ENCODE measurements at regions not wholly inside any gene's neighbourhood (a gene's known extent, or its start where the extent isn't known, plus 50 kb on each side); places are given as distances from the start of the nearest gene placed in this dataset.

DNA sequence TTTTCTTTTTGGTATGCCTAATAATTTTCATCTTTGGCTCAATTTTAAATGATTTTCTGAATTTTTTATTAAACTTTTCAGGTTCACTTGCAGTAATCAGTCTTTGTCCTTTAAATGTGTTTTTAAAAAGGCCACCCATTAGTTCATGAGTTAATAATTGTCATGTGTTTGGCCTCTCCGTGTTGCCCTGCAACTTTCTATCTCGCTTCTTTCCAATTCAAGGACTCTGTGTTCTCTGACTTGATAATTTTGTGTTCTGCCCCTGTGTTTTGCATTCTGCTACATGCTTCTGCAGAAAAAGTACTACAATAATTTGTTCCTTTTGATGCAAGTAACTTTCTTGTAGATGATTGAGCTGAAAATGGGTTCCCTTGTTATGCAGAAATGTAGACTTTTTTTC lies 921.4 kb upstream of the LRATD1 start:
- Histone ChIP-seq H3K36me3 (no peaks in the 10 kb centered on the region), H3K27ac (replicated peaks in 1 of 4) (no peak overlapping the region), H3K9me3 (no peaks in the 10 kb centered on the region), H3K4me1 (no peaks in the 10 kb centered on the region), H3K27me3 (no peaks in the 10 kb centered on the region), H3K4me3 (no peak overlapping the region)
- no peak for TF ChIP-seq POLR2AphosphoS5 (IDR thresholded peaks at IDR 0.05)
- TF ChIP-seq POLR2A (IDR thresholded peaks at IDR 0.05; ENCODE audit: low read depth), result no peak
- TF ChIP-seq, protein P1, sequence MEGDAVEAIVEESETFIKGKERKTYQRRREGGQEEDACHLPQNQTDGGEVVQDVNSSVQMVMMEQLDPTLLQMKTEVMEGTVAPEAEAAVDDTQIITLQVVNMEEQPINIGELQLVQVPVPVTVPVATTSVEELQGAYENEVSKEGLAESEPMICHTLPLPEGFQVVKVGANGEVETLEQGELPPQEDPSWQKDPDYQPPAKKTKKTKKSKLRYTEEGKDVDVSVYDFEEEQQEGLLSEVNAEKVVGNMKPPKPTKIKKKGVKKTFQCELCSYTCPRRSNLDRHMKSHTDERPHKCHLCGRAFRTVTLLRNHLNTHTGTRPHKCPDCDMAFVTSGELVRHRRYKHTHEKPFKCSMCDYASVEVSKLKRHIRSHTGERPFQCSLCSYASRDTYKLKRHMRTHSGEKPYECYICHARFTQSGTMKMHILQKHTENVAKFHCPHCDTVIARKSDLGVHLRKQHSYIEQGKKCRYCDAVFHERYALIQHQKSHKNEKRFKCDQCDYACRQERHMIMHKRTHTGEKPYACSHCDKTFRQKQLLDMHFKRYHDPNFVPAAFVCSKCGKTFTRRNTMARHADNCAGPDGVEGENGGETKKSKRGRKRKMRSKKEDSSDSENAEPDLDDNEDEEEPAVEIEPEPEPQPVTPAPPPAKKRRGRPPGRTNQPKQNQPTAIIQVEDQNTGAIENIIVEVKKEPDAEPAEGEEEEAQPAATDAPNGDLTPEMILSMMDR (IDR thresholded peaks at IDR 0.05), result no peak
- TF ChIP-seq EP300 (IDR thresholded peaks at IDR 0.05), result no peak
- DNase-seq (ENCODE audit: extremely low spot score), result no peak
- 73% methylated on average over 2 of the region's 2 CpGs for WGBS
- intact Hi-C loops (cut with DNase I), result no loop called here

- WGBS, result 91% methylated on average over 3 of the region's 3 CpGs
- Histone ChIP-seq H3K27ac (replicated peaks in 1 of 4) (no peak overlapping the region), H3K27me3 (no peaks in the 10 kb centered on the region), H3K36me3 (no peaks in the 10 kb centered on the region), H3K9me3 (no peaks in the 10 kb centered on the region), H3K4me1 (no peaks in the 10 kb centered on the region), H3K4me3 (no peak overlapping the region)
- intact Hi-C loops (cut with DNase I), result no loop called here
- TF ChIP-seq POLR2AphosphoS5 (IDR thresholded peaks at IDR 0.05) (no peak), EP300 (IDR thresholded peaks at IDR 0.05) (no peak), POLR2A (IDR thresholded peaks at IDR 0.05; ENCODE audit: low read depth) (no peak)
- TF ChIP-seq, protein P1 (IDR thresholded peaks at IDR 0.05), result no peak
- no peak for DNase-seq (ENCODE audit: extremely low spot score)
Measured at GRCh38 chr2:13714466-13714865, 918.1 kb upstream of the LRATD1 start.

GRCh38 chr2:13725945-13726344 lies 906.6 kb upstream of the LRATD1 start:
- no peaks in the 10 kb centered on the region for H3K27me3 ChIP-seq
- no peaks in the 10 kb centered on the region for H3K36me3 ChIP-seq
- no peak for TF ChIP-seq EP300 (IDR thresholded peaks at IDR 0.05)
- TF ChIP-seq POLR2AphosphoS5 (IDR thresholded peaks at IDR 0.05), result no peak
- TF ChIP-seq POLR2A (IDR thresholded peaks at IDR 0.05; ENCODE audit: low read depth), result no peak
- TF ChIP-seq, protein P1 (IDR thresholded peaks at IDR 0.05), result no peak
- H3K27ac ChIP-seq (replicated peaks in 1 of 4), result no peak overlapping the region
- no peak for DNase-seq (ENCODE audit: extremely low spot score)
- 76% methylated on average over 1 of the region's 1 CpG for WGBS
- no peak overlapping the region for H3K4me3 ChIP-seq
- H3K9me3 ChIP-seq, result no peaks in the 10 kb centered on the region
- no peaks in the 10 kb centered on the region for H3K4me1 ChIP-seq
- intact Hi-C loops (cut with DNase I), result no loop called here

DNA sequence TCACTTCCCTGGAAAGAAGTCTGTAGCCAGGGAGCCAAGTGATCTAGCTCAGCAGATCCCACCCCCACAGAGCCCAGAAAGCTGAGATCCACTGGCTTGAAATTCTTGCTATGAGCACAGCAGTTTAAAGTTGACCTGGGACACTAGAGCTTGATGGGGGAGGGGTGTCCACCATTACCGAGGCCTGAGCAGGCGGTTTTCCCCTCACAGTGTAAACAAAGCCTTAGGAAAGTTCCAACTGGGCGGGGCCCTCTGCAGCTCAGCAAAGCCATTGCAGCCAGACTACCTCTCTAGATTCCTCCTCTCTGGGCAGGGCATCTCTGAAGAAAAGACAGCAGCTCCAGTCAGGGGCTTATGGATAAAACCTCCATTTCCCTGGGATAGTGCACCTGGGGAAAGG lies 887.2 kb upstream of the LRATD1 start:
- no peak for DNase-seq (ENCODE audit: extremely low spot score)
- TF ChIP-seq EP300 (IDR thresholded peaks at IDR 0.05) (no peak), POLR2AphosphoS5 (IDR thresholded peaks at IDR 0.05) (no peak), POLR2A (IDR thresholded peaks at IDR 0.05; ENCODE audit: low read depth) (no peak)
- TF ChIP-seq, protein P1 (IDR thresholded peaks at IDR 0.05), result no peak
- intact Hi-C loops (cut with DNase I), result no loop called here

DNA sequence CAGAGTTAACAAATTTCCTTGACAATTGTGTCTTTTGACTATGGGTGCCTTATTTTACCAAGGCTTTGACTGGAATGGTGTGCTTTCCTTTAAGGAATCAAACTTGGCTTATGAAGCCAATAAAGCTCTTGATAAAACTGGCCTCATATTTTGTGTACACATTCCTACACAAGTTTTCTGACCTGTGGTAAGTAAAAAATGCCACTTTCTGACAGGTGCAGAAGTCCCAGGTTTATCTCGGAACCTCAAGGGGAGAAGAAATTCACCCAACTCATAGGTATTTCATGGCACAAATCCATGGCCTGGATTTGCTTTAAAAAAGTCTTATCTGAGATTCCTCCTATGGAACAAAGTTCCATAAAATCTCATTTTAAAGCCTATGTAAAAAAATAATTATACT lies 880.6 kb upstream of the LRATD1 start:
- Histone ChIP-seq H3K9me3 (peaks cover 0 to 11% (median 2%) of the 10 kb centered on the region in 4 donors), H3K36me3 (no peaks in the 10 kb centered on the region), H3K27ac (replicated peaks in 1 of 4) (no peak overlapping the region), H3K4me3 (no peak overlapping the region), H3K4me1 (no peaks in the 10 kb centered on the region), H3K27me3 (no peaks in the 10 kb centered on the region)
- intact Hi-C loops (cut with DNase I), result no loop called here
- WGBS, result 97% methylated on average over 1 of the region's 1 CpG
- no peak for DNase-seq (ENCODE audit: extremely low spot score)
- TF ChIP-seq EP300 (IDR thresholded peaks at IDR 0.05) (no peak), POLR2AphosphoS5 (IDR thresholded peaks at IDR 0.05) (no peak), POLR2A (IDR thresholded peaks at IDR 0.05; ENCODE audit: low read depth) (no peak)
- TF ChIP-seq, protein P1 (IDR thresholded peaks at IDR 0.05), result no peak

More for the DNA sequence above, 887.2 kb upstream of the LRATD1 start:
- WGBS, result 17% methylated on average over 2 of the region's 3 CpGs
- Histone ChIP-seq H3K36me3 (no peaks in the 10 kb centered on the region), H3K4me1 (no peaks in the 10 kb centered on the region), H3K9me3 (peaks cover 0 to 15% (median 6%) of the 10 kb centered on the region in 4 donors), H3K27me3 (no peaks in the 10 kb centered on the region), H3K4me3 (no peak overlapping the region), H3K27ac (replicated peaks in 1 of 4) (no peak overlapping the region)
